RWPE2 (cell line): ENCODE measurements at regions not wholly inside any gene's neighbourhood (a gene's known extent, or its start where the extent isn't known, plus 50 kb on each side); places are given as distances from the start of the nearest gene placed in this dataset.

ENCODE experiments used
- ATAC-seq: fragments of 200-7000 bp; cut with Tn5 transposase; 3 replicates; pipeline ENCODE4 v1.9.1; 2021; ENCODE audit warnings: low read depth
- DNase-seq: peaks from one replicate; pipeline ENCODE4 v3.0.0-alpha.2; 2020; ENCODE audit warnings: low spot score
- H3K27ac ChIP-seq: fragments of 450-650 bp; 2 replicates; pipeline ENCODE4 v1.5.1; 2017; ENCODE audit warnings: mild to moderate bottlenecking; ENCODE audit not compliant: poor library complexity, severe bottlenecking
- H3K27me3 ChIP-seq: fragments of 250-450 bp; sonication (Bioruptor Pico); 2 replicates; pipeline ENCODE4 v1.5.1; 2021; ENCODE audit warnings: mild to moderate bottlenecking, moderate library complexity; ENCODE audit not compliant: insufficient read depth, poor library complexity, severe bottlenecking
- H3K36me3 ChIP-seq: fragments of 250-450 bp; sonication (Bioruptor Pico); 2 replicates; pipeline ENCODE4 v1.5.1; 2020; ENCODE audit warnings: low read depth, mild to moderate bottlenecking, moderate library complexity
- H3K4me1 ChIP-seq: fragments of 250-450 bp; sonication (Bioruptor Pico); 2 replicates; pipeline ENCODE4 v1.5.1; 2021; ENCODE audit warnings: mild to moderate bottlenecking, moderate library complexity; ENCODE audit not compliant: insufficient read depth, poor library complexity, severe bottlenecking
- H3K4me3 ChIP-seq: fragments of 250-450 bp; sonication (Bioruptor Pico); 2 replicates; pipeline ENCODE4 v1.5.1; 2021; ENCODE audit warnings: mild to moderate bottlenecking, moderate library complexity; ENCODE audit not compliant: severe bottlenecking
- H3K9me3 ChIP-seq: fragments of 250-450 bp; sonication (Bioruptor Pico); 2 replicates; pipeline ENCODE4 v1.5.1; 2021; ENCODE audit warnings: mild to moderate bottlenecking, moderate library complexity; ENCODE audit not compliant: severe bottlenecking
- TF ChIP-seq, protein P1 (sequence below): fragments of 450-650 bp; IDR thresholded peaks from one replicate; pipeline ENCODE4 v1.5.1; 2017; ENCODE audit warnings: mild to moderate bottlenecking, moderate library complexity; ENCODE audit not compliant: poor library complexity, severe bottlenecking

DNA sequence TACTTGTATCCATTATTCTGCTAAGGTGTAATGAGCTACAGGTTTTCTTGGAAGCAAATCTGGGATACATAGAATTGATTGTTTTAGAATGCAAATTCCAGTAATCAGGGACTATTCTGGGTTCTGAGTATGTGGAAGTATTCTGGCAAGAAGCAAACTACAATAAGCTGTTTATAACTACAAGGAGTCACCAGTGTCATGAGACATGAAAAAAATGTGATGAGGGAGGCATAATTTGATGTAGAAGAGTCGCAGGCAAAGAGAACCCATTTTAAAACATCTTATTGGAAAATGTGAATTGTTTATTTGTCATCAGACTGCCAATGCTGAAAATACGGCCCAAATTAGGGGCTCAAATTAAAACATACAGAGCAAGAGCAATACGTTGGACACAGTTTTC, 321.8 kb upstream of the E2F7 start:
- ATAC-seq: no peak
- H3K27ac ChIP-seq: no peak overlapping the region
- TF ChIP-seq, protein P1, sequence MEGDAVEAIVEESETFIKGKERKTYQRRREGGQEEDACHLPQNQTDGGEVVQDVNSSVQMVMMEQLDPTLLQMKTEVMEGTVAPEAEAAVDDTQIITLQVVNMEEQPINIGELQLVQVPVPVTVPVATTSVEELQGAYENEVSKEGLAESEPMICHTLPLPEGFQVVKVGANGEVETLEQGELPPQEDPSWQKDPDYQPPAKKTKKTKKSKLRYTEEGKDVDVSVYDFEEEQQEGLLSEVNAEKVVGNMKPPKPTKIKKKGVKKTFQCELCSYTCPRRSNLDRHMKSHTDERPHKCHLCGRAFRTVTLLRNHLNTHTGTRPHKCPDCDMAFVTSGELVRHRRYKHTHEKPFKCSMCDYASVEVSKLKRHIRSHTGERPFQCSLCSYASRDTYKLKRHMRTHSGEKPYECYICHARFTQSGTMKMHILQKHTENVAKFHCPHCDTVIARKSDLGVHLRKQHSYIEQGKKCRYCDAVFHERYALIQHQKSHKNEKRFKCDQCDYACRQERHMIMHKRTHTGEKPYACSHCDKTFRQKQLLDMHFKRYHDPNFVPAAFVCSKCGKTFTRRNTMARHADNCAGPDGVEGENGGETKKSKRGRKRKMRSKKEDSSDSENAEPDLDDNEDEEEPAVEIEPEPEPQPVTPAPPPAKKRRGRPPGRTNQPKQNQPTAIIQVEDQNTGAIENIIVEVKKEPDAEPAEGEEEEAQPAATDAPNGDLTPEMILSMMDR: no peak
- no peaks in the 10 kb centered on the region for H3K36me3 ChIP-seq
- no peak for DNase-seq
- no peak overlapping the region for H3K4me3 ChIP-seq
- peaks cover 4% of the 10 kb centered on the region for H3K27me3 ChIP-seq
- no peaks in the 10 kb centered on the region for H3K4me1 ChIP-seq
- no peaks in the 10 kb centered on the region for H3K9me3 ChIP-seq

DNA sequence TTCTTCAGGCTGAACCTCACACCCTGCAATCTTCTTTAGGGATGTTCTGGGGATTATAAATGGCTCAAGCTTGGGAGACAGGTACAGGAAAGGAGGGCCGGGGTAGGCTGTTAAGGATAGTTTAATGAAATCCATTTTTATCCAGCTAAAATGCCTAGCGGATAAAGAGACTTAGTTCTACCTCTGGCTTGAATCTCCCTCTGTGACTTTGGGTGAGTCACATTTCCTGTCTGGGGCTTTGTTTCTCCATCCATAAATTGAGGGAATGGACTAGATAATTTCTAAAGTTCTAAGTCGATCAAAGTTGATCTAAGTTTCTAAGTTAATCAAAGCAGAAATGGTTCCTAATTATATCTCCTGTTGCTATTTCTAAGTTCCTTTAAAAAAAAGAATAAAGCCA, 319.6 kb upstream of the E2F7 start:
- H3K9me3 ChIP-seq: no peaks in the 10 kb centered on the region
- DNase-seq: no peak
- ATAC-seq: no peak
- no peak overlapping the region for H3K4me3 ChIP-seq
- H3K4me1 ChIP-seq: no peaks in the 10 kb centered on the region
- TF ChIP-seq, protein P1: no peak
- no peak overlapping the region for H3K27ac ChIP-seq
- H3K36me3 ChIP-seq: no peaks in the 10 kb centered on the region
- H3K27me3 ChIP-seq: peaks cover 4% of the 10 kb centered on the region

DNA sequence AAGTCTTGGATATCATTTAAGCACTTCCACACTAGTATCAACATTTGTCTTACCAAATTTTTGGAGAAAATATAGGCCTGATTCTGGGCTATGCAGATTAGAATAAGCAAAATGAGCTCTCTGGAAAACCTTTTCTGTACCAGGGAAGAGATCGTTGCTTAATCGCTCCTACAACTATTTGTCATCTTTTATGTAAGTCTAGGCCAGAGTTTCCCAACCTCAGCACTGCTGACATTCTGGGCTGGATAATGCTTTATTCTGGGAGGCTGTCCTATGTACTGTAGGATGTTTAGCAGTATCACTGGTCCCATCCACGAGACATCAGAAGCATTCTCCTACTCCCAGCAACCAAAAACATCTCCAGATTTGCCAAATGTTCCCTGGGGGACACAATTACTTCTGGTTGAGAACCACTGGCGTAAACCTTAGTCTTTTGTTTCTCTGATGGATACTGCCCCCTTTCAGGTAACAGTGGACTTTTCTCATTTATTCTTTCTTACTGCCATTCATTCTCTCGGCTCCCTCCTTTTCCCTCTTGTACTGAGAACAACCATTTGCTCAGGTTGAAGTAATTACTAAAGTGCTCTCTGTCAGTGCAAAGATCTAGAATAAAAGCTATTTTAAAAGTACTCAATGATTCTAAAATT, 316.9 kb upstream of the E2F7 start:
- no peaks in the 10 kb centered on the region for H3K36me3 ChIP-seq
- no peak for ATAC-seq
- no peak for DNase-seq
- TF ChIP-seq, protein P1: no peak
- no peaks in the 10 kb centered on the region for H3K27me3 ChIP-seq
- no peak overlapping the region for H3K4me3 ChIP-seq
- no peaks in the 10 kb centered on the region for H3K4me1 ChIP-seq
- H3K27ac ChIP-seq: no peak overlapping the region
- H3K9me3 ChIP-seq: no peaks in the 10 kb centered on the region

DNA sequence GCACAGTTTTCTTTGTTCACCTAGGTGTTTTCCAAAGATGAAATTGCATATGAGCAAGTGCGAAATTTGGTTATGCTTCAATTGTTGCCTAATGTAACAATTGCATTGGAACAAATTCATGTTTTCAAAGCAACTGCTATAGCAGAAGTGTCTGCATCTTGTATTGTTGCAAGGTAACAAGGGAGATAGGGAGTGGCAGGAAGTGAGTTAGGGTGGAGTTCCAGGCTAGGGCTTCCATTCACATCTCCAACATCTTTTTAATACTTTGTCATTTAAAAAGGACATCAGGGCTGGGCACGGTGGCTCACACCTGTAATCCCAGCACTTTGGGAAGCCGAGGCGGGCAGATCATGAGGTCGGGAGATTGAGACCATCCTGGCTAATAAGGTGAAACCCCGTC, 312.3 kb upstream of the E2F7 start:
- no peaks in the 10 kb centered on the region for H3K27me3 ChIP-seq
- no peaks in the 10 kb centered on the region for H3K9me3 ChIP-seq
- H3K4me1 ChIP-seq: no peaks in the 10 kb centered on the region
- ATAC-seq (no peak), DNase-seq (no peak)
- TF ChIP-seq, protein P1: no peak
- no peaks in the 10 kb centered on the region for H3K36me3 ChIP-seq
- no peak overlapping the region for H3K4me3 ChIP-seq
- no peak overlapping the region for H3K27ac ChIP-seq

DNA sequence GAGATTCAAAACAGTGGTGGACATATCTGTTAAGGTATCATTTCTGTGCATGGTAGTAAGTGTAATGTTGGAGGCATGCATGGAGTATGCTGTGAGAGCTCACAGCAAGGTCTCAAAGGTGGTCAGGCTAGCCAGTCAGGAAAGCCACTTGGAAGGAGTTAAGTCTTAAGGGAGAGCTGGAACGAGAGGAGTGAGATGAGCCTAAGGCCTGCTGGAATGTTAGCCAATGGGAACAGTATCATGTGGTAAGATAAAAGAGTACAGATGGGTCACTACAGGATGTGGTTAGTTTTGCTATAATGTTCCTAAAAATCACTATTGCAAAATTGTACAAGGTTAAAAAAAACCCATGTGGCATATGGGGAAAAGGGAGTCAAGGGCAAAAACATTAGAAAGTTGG, 311.7 kb upstream of the E2F7 start:
- TF ChIP-seq, protein P1: no peak
- no peaks in the 10 kb centered on the region for H3K4me1 ChIP-seq
- ATAC-seq (no peak), DNase-seq (no peak)
- no peaks in the 10 kb centered on the region for H3K9me3 ChIP-seq
- H3K27me3 ChIP-seq: no peaks in the 10 kb centered on the region
- no peaks in the 10 kb centered on the region for H3K36me3 ChIP-seq
- H3K4me3 ChIP-seq: no peak overlapping the region
- H3K27ac ChIP-seq: no peak overlapping the region
